SKM-1 (cell line): ENCODE measurements at regions not wholly inside any gene's neighbourhood (a gene's known extent, or its start where the extent isn't known, plus 50 kb on each side); places are given as distances from the start of the nearest gene placed in this dataset.
"Not testable (repeated sequence)": the region's sequence is repeated elsewhere in the genome, so short reads cannot be mapped to it uniquely, and the experiment has no call there.

Source experiments
- DNase-seq: peaks from one replicate; lab custom pipeline; 2025; ENCODE audit not compliant: unreplicated experiment; lab: John Stamatoyannopoulos, UW

- no peak for DNase-seq
These were observed 116.5 kb downstream of the RTP4 start for GRCh38 chr3:187484547-187485295.

GRCh38 chr3:187481426-187481825 lies 113.2 kb downstream of the RTP4 start:
- no peak for DNase-seq

GRCh38 chr3:187475613-187476012 lies 107.4 kb downstream of the RTP4 start:
- DNase-seq = not testable (repeated sequence)

- no peak for DNase-seq
These were observed 105.7 kb downstream of the RTP4 start for GRCh38 chr3:187473778-187474406.

- DNase-seq = not testable (repeated sequence)
These were observed 98.1 kb downstream of the RTP4 start for GRCh38 chr3:187466306-187466705.

GRCh38 chr3:187465503-187465902 lies 97.3 kb downstream of the RTP4 start:
- no peak for DNase-seq

GRCh38 chr3:187464682-187465081 lies 96.5 kb downstream of the RTP4 start:
- no peak for DNase-seq

- DNase-seq = no peak
These were observed 90.7 kb downstream of the RTP4 start for GRCh38 chr3:187458921-187459320.

- no peak for DNase-seq
These were observed 90.2 kb downstream of the RTP4 start for GRCh38 chr3:187458383-187458782.

- DNase-seq = no peak
These were observed 88.1 kb downstream of the RTP4 start for GRCh38 chr3:187456250-187456649.

GRCh38 chr3:187454085-187454815 lies 86.1 kb downstream of the RTP4 start:
- no peak for DNase-seq

GRCh38 chr3:187450431-187451190 lies 82.4 kb downstream of the RTP4 start:
- no peak for DNase-seq

- DNase-seq = no peak
These were observed 80.5 kb downstream of the RTP4 start for GRCh38 chr3:187448674-187449073.

GRCh38 chr3:187447737-187448136 lies 79.6 kb downstream of the RTP4 start:
- DNase-seq = no peak

GRCh38 chr3:187445356-187445755 lies 77.2 kb downstream of the RTP4 start:
- DNase-seq = no peak

- no peak for DNase-seq
These were observed 66.3 kb downstream of the RTP4 start for GRCh38 chr3:187434524-187434923.

GRCh38 chr3:187430576-187430975 lies 62.4 kb downstream of the RTP4 start:
- DNase-seq = no peak
